ENCODE measurements at regions not wholly inside any gene's neighbourhood (a gene's known extent, or its start where the extent isn't known, plus 50 kb on each side); places are given as distances from the start of the nearest gene placed in this dataset.

DNA sequence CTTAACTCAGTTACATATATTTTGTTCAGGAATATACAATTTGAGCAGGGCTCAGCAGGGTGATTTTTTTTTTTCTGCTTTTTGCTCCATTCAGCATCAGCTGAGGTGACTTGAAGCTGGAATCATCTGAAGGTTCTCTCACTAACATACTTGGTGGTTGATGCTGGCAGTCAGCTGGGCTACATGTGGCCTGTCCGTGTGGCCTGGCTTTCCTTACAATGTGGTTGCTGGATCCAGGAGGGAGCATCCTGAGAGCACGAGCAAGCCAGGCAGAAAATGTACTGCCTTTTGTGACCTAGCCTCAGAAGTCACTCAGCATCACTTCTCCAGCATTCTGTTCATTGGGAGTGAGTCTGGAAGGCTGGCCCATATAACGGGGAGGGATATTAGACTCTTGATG is 151.6 kb upstream of the E2F8 start:
- no peak overlapping the region for H2BK5ac ChIP-seq (ENCODE audit: low read depth, low read length, poor library complexity, severe bottlenecking)
- H3K9ac ChIP-seq (ENCODE audit: low read depth, low read length): no peak overlapping the region
- H3K27me3 ChIP-seq (ENCODE audit: control insufficient read depth, insufficient read depth, low read length): no peaks in the 10 kb centered on the region; the same call in 1 of the 2 replicates
- POLR2A ChIA-PET (ENCODE audit: unreplicated experiment): no interaction called here
- no peak overlapping the region for H3K14ac ChIP-seq (replicated peaks; ENCODE audit: low read depth, low read length)
- peak overlapping the region; percentile 47 for H4K91ac ChIP-seq (ENCODE audit: insufficient read depth, low read depth, low read length)
- BruUV-seq (replicated peaks): no TSS peak
- H4K5ac ChIP-seq (ENCODE audit: low read depth, low read length): no peak overlapping the region
- H3K79me1 ChIP-seq (ENCODE audit: low read depth in 1 of 2, low read length in 2 of 2): no peaks in the 10 kb centered on the region
- peaks cover 20% of the 10 kb centered on the region for H3K9me1 ChIP-seq (ENCODE audit: insufficient read depth, low read length)
- intact Hi-C loops (cut with micrococcal nuclease) (no loop called here), dilution Hi-C loops (cut with HindIII; ENCODE audit: low sequenced_read_pairs, unreplicated experiment) (no loop called here), in situ Hi-C loops (cut with MboI; ENCODE audit: low sequenced_read_pairs) (no loop called here)
- H4K8ac ChIP-seq (ENCODE audit: low read depth in 2 of 2, low read length in 2 of 2): no peak overlapping the region
- no peak overlapping the region for H3K27ac ChIP-seq (ENCODE audit: insufficient read depth, low read length)
- peak overlapping the region; percentile 23; the same call in 1 of the 2 replicates for H3K4ac ChIP-seq (ENCODE audit: low read depth, low read length)
- no peak overlapping the region for H2BK120ac ChIP-seq (ENCODE audit: low read depth, low read length)
- peak overlapping the region; percentile 41 for H2BK20ac ChIP-seq (ENCODE audit: low read depth, low read length)
- H3K4me2 ChIP-seq (ENCODE audit: low read depth, low read length): no peak overlapping the region
- TF ChIP-seq RAD21 (IDR thresholded peaks at IDR 0.05; ENCODE audit: low read length): no peak
- TF ChIP-seq RFX5 (IDR thresholded peaks at IDR 0.05; ENCODE audit: low read depth, low read length): no peak
- TF ChIP-seq POLR2A (IDR thresholded peaks at IDR 0.05; ENCODE audit: low read depth, low read length): no peak
- no peak for TF ChIP-seq FOS (IDR thresholded peaks at IDR 0.05; ENCODE audit: low read depth, low read length)
- TF ChIP-seq MXI1 (IDR thresholded peaks at IDR 0.05; ENCODE audit: borderline replicate concordance, low read depth, low read length): no peak
- TF ChIP-seq BHLHE40 (IDR thresholded peaks at IDR 0.05; ENCODE audit: low read depth, low read length): no peak
- TF ChIP-seq, protein P1, sequence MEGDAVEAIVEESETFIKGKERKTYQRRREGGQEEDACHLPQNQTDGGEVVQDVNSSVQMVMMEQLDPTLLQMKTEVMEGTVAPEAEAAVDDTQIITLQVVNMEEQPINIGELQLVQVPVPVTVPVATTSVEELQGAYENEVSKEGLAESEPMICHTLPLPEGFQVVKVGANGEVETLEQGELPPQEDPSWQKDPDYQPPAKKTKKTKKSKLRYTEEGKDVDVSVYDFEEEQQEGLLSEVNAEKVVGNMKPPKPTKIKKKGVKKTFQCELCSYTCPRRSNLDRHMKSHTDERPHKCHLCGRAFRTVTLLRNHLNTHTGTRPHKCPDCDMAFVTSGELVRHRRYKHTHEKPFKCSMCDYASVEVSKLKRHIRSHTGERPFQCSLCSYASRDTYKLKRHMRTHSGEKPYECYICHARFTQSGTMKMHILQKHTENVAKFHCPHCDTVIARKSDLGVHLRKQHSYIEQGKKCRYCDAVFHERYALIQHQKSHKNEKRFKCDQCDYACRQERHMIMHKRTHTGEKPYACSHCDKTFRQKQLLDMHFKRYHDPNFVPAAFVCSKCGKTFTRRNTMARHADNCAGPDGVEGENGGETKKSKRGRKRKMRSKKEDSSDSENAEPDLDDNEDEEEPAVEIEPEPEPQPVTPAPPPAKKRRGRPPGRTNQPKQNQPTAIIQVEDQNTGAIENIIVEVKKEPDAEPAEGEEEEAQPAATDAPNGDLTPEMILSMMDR (conservative IDR thresholded peaks at IDR 0.05; ENCODE audit: low read depth, low read length): no peak
- TF ChIP-seq CHD1 (IDR thresholded peaks at IDR 0.05; ENCODE audit: low read depth, low read length): no peak
- TF ChIP-seq, protein P2, sequence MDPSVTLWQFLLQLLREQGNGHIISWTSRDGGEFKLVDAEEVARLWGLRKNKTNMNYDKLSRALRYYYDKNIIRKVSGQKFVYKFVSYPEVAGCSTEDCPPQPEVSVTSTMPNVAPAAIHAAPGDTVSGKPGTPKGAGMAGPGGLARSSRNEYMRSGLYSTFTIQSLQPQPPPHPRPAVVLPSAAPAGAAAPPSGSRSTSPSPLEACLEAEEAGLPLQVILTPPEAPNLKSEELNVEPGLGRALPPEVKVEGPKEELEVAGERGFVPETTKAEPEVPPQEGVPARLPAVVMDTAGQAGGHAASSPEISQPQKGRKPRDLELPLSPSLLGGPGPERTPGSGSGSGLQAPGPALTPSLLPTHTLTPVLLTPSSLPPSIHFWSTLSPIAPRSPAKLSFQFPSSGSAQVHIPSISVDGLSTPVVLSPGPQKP (IDR thresholded peaks at IDR 0.05; ENCODE audit: borderline replicate concordance, low read depth, low read length): no peak
- TF ChIP-seq, protein P3, sequence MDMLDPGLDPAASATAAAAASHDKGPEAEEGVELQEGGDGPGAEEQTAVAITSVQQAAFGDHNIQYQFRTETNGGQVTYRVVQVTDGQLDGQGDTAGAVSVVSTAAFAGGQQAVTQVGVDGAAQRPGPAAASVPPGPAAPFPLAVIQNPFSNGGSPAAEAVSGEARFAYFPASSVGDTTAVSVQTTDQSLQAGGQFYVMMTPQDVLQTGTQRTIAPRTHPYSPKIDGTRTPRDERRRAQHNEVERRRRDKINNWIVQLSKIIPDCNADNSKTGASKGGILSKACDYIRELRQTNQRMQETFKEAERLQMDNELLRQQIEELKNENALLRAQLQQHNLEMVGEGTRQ (IDR thresholded peaks at IDR 0.05; ENCODE audit: low read depth, low read length): no peak
- no peak for TF ChIP-seq SMC3 (IDR thresholded peaks at IDR 0.05; ENCODE audit: low read depth, low read length)
- no peak overlapping the region for H3K4me3 ChIP-seq (ENCODE audit: insufficient read depth, low read depth, low read length)
- peaks cover 11% of the 10 kb centered on the region for H3K4me1 ChIP-seq (ENCODE audit: control insufficient read depth, insufficient read depth, low read length)
- WGBS, 2 experiments (ENCODE audit: extremely low coverage in 2 of 2, insufficient read length in 1 of 2): 100% methylated on average over 1 of the region's 3 CpGs; no CpG with 5 or more reads in 1 of the 2 experiments
- CTCF ChIA-PET: no interaction called here
- no peak overlapping the region for H2AFZ ChIP-seq (replicated peaks; ENCODE audit: low read length, poor library complexity)
- H3K36me3 ChIP-seq (ENCODE audit: control insufficient read depth, insufficient read depth, low read length): no peaks in the 10 kb centered on the region
- no peaks in the 10 kb centered on the region for H4K20me1 ChIP-seq (ENCODE audit: insufficient read depth, low read length)
- H3K23ac ChIP-seq (ENCODE audit: low read depth, low read length): no peak overlapping the region
- 0 out of 2 replicates have a peak overlapping the region, but pooled peaks have one; percentile 28 for H3K18ac ChIP-seq (ENCODE audit: low read depth, low read length)
- no peak overlapping the region for H2AK9ac ChIP-seq (replicated peaks; ENCODE audit: low read depth, low read length, poor library complexity)
- DNase-seq (no peak), ATAC-seq (ENCODE audit: low read depth) (no peak)
- no peak overlapping the region; the same call in 2 of the 3 replicates for H2BK15ac ChIP-seq (ENCODE audit: low read depth, low read length)
- peaks cover 3% of the 10 kb centered on the region; the same call in 1 of the 2 replicates for H3K9me3 ChIP-seq (ENCODE audit: control insufficient read depth, insufficient read depth, low read length)
- no peak overlapping the region for H3K56ac ChIP-seq (ENCODE audit: extremely low read depth, insufficient read depth, low read length)
- peak overlapping the region; percentile 18; the same call in 1 of the 2 replicates for H2AK5ac ChIP-seq (ENCODE audit: low read depth, low read length)
